GM18502 (cell line): ENCODE measurements at regions not wholly inside any gene's neighbourhood (a gene's known extent, or its start where the extent isn't known, plus 50 kb on each side); places are given as distances from the start of the nearest gene placed in this dataset.
A peak's percentile ranks its signal among the peaks of the same experiment; 100 is the strongest.

Source experiments
- ATAC-seq: cut with Tn5 transposase; IDR thresholded peaks from one replicate; pipeline ENCODE4 v1.9.1; 2021; ENCODE audit warnings: mild to moderate bottlenecking; ENCODE audit not compliant: unreplicated experiment, poor library complexity

DNA sequence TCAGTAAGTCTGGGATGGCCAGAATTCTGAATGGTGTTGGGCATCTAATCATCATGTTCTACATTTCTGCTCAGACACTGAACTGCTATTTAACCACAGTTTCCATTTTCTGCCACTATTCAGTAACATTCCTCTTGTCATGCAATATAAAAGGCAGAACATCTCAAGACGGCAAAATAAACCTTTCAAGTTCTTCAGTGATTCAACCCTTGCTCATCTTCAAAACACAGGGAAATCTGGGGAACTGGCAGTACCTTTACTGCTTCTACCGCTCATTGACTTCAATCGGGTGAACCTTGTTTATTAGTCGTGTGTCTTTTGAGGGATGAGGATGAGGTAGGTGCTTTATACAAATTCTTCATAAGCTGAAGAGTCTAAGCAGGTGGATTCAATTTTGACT lies 184.7 kb upstream of the ANK3 start:
- ATAC-seq: no peak

DNA sequence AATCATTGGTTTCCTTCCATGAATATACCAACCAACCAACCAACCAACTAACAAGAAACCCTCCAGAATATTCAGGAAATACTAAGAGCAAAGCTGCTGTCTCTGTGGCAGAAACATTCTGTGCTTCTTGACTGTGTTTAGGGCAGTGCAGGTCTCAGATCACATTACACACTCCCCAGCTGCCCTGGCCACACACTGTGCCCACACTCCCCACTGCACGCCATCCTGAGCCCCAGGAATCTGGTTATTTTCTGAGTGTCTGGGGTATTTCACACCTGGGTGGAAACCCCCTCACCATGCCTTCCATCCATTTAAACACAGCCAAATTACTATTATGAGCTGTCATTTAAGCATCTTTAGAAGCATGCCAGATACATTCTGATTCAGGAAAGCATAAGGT lies 183.7 kb upstream of the ANK3 start:
- ATAC-seq: peak; percentile 59

DNA sequence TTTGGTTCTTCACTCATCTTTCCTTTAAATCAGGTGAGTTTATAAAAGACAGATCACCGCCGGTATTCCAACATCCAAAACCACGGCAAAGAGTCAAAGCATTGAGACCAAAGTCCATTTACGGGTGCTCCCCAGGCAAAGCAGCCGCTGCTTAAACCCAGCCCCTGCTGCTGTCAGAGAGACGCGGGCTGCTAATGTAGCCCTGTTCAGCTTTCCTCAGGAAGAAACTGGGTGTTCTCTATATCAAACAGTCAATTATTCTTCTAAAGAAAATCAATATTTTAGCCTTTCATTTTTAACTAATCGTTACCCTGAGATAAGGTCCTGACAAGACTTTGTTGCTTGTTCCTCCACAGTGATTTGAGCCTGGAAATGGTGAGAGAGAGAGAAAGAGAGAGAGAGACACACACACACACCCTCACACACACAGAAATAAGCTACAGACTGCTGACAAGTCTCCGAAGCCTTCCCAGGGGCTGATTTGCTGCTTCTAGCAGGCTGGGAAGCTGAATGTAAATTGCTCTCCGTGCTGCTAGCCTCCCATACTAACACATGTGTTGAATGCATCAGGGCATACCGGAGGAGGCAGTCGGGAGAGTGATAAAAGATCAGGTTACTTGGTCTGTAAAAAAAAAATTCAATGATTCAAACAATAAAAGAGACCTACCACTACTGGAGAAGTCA lies 183.0 kb upstream of the ANK3 start:
- peak; percentile 46 for ATAC-seq

DNA sequence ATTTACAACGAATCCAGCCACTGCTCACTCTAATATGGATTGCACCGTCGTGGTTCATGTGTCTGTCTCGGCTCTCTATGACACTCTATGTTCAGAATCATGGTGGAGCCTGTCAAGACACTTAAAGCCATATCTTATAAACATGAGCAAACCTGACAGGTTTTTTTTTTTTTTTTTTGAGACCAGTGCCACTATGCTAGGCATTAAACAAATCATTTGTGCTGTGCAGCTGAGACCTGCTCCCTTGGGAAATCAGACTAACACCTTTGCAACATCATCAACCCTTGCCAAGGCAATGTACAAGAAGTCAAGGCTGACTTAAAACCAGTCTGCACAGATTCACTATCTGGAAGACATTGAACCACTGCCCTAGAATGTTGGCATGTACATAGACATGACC lies 181.2 kb upstream of the ANK3 start:
- no peak for ATAC-seq

DNA sequence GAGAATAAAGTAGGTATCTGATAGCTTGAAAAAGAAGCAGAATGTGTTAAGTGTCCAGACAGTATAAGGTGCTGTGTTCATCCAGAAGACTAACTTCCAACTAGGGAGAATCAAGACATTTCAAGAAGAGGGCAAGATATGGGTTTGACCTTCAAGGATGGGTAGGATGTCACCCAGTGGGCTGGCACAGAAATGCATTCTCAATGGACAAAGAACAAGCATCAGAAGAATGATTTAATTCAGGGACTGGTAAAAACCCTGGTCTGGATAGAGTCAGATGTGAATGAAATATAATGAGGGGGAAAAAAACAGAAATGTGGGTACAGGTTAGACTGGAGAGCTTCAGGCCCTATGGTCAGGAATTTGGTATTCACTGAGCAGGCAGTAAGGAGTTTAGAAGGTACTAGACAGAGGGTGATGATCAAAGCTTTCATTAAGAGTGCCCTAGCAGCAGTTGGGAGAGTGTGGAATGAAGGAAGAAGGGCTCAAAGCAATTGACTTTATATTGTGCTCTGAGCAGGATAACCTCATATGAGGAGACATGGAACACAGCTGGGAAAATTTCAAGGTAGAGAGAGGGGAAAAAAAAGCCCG lies 180.7 kb upstream of the ANK3 start:
- ATAC-seq: no peak

DNA sequence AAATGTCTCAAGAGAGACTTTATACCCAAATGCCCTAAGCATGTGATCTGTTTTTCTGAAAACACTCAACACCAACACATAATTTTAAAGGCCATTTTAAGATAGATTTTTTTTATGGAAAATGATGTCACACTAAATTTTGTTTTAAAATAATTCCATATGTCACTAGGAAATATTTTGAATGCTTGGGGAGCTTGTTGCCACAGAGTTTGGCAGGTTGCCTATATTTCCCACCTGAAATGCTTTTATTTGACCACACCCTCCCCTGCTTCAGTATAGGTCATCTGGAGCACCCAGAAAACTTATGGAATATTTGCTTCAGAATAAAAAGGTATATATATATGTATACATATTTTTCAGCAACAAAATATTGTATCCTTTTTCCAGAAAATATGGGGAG lies 180.0 kb upstream of the ANK3 start:
- ATAC-seq: no peak

DNA sequence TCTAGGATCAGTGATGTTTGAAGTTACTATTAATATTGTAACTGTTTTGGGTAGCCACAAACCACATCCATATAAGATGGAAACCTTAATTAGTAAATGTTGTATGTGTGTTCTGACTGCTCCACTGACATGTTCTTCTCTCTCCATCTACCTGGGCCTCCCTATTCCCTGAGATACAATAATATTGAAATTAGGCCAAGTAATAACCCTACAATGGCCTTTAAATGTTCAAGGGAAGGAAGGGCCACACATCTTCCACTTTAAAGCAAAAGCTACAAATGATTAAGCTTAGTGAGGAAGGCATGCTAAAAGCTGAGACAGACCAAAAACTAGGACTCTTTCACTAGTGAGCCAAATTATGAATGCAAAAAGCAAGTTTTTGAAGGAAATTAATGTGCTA lies 176.4 kb upstream of the ANK3 start:
- no peak for ATAC-seq

DNA sequence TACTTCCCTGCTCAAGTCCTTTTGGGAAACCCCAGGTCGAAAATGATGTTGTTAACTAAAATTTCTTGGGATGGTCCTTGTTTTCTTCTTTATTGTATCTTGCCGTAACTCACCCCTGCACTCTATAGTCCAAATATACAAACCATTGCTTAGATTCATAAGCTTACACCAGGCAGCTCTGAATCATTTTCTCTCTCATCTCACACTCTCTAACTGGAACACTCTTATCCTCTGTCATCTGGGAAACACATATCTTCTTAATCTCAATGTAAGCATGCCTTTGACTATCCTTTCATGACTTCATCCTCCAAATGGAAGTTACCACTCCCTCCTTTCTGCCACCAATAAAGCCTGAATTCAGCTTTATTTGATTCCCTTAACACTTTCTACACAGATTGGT lies 175.8 kb upstream of the ANK3 start:
- ATAC-seq: no peak

DNA sequence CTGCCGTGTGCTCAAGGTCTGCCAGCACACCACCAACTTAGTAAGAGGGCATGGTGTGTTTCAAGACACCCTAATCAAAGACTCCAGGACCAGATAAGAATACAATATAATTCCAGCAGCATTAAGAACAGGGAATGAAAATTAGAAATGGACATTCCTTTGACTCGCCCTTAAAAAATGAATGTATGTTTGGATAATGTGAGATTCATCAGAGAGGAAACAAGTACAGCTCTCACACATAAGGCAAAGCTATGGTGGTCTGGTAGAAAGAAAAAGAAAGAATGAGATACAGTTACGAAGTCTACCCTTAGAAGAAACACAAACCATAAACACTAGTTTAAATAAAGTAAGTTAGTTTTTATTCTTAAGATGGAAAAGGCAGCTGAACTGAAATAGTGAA lies 174.8 kb upstream of the ANK3 start:
- ATAC-seq: no peak

DNA sequence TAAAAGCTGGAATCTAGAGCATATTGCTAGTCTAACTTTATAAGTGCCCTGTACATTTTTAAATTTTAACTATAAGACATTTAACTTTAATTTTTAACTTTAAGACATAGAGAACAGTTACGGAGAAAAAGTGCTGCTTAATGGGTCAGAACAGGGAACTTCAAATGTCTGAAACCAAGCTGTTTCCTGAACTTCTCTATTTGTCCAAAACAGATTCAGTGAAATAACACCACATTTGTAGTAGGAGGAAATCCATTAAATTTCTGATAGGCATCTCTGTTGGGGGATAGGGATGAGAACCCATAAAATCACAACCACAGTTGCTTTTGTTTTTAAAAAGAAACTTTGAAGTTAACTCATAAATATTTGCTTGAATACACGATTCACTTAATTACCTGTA lies 170.8 kb upstream of the ANK3 start:
- no peak for ATAC-seq

DNA sequence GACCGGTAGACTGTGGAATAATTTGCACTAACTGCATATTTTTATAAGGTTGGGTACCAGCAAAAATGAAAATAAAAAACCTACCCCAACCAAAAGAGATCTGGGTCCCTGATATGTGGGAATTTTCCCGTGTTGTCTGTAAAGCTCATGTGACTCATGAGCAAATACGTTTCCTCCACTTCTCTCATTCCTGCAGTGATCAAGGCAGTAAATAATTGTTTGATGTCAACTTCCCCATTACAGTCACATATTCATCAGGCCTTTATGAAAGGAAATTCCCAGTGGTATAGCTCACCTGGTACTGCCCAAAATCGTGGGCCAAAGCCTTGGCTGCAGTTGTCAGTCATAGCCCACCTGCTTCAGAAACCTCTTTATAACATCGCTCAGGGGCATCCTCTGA lies 166.0 kb upstream of the ANK3 start:
- no peak for ATAC-seq

DNA sequence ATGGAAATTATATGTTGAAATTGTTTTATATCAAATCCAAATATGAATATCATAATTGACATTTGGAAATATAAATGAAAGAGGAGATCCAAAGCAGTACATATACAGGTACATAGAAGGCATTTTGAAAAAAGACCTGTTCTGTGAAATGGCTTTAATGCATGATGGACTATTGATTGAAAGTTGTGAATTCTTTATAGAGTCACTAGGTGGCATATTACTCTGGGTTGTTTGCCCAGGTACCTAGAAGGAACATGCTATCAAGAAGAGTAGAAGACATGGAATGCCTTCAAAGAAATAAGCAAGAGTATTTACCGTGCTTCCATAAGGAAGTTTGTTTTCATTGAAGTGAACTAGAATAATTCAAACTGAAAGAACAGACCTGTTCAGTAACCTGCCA lies 160.0 kb upstream of the ANK3 start:
- ATAC-seq: peak; percentile 68

DNA sequence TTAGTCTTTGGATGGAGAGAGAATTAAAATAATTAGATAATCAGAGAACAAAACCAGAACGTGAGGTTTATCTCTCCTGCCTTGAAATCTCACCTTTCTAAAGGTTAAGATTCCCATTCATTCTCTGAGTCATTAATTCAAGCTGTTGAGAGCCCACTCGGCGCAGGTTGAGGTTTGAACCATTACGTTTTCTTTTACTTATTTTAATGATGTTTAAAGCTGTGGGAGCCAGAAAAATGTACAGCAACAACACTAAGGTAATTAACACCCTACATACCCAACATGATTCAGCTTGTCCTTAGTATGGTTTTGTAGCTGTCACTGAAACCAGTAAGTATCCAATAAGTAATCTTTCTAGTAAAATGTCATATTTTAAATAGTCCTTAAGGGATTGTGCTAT lies 153.0 kb upstream of the ANK3 start:
- ATAC-seq: no peak

DNA sequence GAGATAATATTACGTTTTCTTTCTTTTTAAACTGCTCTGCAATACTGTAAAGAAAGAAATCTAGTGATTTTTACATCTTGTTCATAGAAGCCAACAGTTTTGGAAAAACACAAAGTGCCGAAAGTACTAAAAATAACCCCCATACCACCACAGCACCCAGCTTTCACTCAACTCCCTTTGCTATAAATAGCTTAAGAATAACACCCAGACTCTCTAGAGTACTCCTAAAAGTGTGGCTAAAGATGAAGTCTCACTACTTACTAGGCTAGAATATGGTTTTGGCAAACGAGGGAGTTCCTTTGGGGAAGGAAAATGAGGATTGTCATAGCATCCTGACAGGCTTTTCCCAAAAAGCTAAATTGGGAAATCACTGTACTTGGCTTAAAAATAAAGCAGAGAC lies 151.8 kb upstream of the ANK3 start:
- no peak for ATAC-seq

DNA sequence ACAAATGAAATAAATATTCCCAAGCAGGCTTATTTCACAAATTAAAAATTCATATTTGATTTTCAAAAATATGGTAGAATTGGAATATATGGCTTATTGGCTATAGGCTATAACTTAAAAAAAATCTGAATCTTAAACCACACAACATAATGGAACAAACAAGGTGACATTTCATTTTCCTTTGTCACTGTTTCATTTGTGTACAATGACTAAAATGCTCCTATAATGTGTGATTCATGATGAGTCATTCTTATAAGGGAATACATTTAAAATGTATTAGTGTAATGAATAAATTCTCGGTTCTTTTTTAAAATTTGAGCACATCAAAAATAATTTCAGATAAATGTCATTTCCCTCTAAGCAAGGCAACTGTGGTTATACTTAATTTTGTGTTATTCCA lies 148.0 kb upstream of the ANK3 start:
- ATAC-seq: no peak

DNA sequence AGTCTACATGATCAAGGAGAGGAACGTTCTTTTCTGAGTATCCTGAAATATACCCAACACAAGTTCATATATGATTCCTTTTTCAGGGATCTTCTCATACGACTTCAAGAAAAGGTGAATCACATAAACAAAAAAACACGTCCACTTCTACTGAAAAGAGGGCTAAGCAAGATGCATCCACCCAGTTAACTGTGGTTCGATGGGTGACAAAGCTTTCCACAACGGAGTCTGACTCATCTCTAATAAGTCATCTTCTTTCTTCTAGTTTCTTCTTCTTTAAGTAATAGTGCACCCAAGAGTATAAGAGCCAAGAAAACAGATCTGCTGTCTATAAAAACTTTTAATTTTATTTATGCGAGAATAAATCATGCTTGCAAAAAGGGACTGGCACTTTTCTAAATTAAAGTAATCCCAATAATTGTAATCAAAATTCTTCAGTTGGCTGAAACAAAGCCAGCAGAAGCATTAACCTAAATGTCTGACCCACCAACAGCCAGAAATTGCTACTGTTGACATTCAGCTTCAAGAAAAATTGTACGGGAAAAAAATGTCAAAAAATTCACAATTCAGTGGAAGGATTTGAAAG lies 146.9 kb upstream of the ANK3 start:
- no peak for ATAC-seq

DNA sequence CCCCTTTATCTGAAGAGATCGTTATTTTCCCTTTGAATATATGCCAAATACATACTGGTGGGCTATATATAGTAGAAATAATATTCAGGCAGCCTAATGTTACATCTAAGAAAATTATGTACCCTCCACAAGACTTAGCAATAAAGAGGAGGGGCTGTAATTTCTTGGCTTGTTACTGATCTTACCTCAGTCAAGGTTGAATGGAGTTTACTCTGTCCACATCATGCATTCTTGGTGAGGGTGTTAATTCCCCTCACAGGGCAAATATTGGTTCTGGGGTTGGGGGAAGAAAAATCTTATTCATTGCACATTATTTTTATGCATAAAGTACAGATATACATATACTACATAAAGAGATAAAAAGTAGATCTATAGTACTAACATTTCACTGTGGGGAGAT lies 145.8 kb upstream of the ANK3 start:
- peak; percentile 15 for ATAC-seq

DNA sequence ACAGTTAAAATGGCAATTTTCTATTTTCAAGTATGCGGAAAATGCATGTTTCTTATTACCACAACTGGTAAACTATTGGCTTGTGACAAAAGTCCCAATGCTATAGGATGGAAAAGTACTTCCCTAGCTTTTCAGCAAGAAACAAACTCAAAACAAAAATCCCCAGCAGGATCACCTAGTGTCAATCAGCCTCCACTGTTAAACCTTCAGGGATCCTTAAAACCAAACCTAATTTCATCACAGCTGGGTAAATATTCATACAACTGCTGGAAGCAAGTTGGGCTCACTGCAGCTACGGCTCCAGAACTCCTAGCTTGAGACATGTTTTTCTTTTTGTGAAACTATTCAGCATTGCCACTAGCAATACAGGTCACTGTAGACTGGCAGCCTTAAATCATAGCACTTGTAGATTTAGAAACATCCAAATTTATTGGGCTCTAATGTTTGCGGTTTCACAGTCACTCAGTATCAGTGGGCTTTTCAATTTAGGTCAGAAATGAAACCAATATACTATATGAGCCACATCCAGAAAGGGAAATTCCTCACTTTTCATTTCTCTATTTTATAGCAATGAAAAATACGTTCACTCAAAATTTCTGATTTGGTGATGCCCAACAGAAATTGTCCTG lies 145.2 kb upstream of the ANK3 start:
- ATAC-seq: peak; percentile 72

DNA sequence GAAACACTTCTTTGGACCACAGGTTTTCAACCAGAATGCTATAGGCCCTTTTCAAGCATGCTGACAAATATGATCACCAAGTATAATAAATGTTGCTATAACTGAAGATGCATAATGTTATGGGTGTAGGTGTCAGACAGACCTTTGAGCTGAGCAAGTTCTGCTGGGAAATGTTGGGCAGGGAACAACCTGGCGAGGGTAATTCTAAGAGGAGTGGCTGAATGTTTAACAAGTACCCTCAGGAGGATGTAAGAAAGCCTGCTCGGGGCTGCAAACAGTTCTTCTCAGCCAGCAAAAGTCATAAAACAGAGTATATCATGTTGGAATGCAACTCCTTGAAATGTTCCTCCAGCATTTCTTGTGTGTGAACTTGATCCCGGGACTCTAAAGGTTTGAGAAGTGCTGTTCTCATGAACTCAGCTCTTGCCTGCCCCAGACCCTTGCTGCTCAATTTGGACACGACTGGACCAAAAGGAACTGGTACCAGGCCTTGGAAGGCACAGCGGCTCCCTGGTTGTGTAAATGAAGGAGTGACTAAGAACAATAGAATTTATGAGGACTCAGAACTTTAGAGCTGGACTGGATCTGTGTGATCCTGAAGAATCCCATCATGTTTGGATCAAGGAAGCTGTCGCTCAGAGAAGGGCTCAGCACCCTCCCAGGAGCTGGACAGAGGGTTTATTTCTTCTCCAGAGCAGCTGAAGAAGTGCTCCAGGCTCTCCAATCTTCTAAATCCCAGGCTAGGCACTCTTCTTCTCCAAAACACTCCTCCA lies 143.2 kb upstream of the ANK3 start:
- ATAC-seq: no peak

DNA sequence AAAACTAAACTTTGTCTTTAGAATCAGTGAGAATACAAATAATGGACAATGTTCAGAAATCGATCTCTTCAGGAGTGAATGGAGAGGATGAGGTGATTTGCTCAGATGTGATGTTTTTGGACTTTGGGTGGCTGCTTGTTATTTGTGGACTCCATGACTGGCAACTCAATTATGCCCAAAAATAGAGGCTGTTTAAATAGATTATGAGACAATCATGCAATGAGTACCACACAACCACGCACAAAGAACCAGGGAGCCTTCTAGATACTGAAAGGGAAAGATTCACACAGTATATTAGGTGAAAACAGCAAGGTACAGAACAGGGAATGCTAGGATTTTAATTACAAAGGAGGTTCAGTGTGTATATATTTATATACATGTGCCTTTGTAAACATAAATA lies 141.3 kb upstream of the ANK3 start:
- no peak for ATAC-seq

DNA sequence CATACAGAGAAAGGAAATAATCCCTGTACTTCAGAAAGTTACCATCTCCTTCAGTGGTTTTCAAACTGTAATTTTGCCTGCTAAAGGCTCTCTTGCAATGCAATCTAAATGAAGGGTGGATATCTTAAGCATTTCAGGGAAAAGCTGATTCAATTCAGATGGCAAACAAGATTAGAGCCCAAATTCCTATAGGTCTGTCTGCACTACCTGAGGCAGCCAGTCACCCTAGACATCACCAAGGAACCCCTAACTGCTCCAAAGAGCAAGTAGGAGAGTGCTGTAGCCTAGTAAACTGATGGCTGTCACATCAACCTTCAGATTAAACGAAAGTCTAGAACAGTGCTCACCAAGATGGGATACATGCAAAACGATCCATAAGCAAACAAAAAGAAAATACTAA lies 138.0 kb upstream of the ANK3 start:
- no peak for ATAC-seq
